ENCODE measurements at regions not wholly inside any gene's neighbourhood (a gene's known extent, or its start where the extent isn't known, plus 50 kb on each side); places are given as distances from the start of the nearest gene placed in this dataset.
"Not testable (repeated sequence)": the region's sequence is repeated elsewhere in the genome, so short reads cannot be mapped to it uniquely, and the experiment has no call there.

DNA sequence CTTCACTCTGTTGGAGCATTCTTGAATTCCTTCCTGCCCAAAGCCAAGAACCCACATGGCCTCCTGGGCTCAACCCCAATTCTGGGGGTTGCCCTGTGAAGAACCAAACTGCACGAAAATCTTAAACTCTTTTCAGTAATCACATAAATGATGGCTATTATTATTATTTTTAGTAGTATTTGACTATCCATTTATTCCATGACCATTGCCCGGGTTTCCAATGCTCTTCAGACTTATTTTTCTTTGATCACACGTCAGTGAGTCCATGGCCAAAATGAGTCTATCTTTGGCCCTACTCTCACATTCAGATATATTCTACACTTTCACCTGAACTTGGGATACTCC is 185.9 kb downstream of the AVL9 start:
- no peak for DNase-seq

DNA sequence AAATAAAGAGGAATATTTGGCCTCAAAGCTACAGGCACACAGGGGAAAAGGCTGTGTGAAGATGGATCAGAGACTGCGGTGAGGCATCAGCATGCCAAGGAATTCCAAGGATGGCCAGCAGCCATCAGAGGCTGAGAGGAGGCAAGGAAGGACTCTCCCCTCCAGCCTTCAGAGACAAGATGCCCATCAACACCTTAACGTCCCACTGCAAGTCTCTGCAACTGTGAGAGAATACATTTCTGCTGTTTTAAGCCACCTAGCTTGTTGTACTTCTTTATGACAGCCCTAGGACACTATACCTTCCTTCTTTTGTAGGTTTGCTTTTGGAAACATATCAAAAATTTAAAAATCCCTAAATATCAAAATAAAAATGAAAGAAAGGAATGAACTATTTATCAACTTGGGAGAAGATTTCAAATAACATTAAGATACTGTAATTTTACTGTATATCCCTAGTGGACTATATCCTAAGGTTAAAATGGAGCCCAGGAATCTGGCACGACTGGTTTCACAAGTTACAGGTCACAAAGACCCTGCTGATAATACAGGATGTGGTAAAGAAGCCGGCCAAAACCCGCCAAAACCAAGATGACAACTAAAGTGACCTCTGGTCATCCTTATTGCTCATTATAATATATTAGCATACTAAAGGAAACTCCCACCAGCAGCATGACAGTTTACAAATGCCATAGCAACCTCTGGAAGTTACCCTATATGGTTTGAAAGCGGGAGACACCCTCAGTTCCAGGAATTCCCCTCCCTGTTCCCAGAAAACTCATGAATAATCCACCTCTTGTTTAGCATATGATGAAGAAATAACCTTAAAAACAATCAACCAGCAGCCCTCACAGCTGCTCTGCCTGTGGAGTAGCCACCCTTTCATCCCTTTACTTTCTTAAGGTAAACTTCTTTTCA is 185.2 kb downstream of the AVL9 start:
- peak; percentile 7 for DNase-seq

GRCh38 chr7:32679192-32679591 is 183.9 kb downstream of the AVL9 start:
- DNase-seq: no peak

DNA sequence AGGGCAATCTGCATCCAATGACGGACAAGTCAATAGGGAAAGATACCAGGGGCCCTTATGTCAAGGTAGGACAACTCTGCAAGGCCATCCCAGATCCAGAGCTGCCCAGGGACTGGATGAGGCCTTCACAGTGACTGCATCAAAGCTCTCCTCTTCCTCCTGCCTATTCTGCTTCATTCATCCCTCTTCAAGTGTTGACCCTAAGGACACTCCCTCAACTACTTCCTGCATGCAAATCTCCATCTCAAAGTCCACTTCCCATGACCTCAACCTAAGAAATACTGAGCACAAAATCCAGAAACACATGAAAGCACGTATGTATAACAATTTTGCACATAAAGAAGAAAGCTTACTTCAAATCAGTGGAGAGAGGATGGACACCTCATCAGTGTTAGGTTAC is 182.3 kb downstream of the AVL9 start:
- DNase-seq: no peak

- DNase-seq: no peak
Measured at GRCh38 chr7:32676249-32676941, 181.1 kb downstream of the AVL9 start.

- DNase-seq: no peak
Measured at GRCh38 chr7:32673275-32673983, 178.1 kb downstream of the AVL9 start.

DNA sequence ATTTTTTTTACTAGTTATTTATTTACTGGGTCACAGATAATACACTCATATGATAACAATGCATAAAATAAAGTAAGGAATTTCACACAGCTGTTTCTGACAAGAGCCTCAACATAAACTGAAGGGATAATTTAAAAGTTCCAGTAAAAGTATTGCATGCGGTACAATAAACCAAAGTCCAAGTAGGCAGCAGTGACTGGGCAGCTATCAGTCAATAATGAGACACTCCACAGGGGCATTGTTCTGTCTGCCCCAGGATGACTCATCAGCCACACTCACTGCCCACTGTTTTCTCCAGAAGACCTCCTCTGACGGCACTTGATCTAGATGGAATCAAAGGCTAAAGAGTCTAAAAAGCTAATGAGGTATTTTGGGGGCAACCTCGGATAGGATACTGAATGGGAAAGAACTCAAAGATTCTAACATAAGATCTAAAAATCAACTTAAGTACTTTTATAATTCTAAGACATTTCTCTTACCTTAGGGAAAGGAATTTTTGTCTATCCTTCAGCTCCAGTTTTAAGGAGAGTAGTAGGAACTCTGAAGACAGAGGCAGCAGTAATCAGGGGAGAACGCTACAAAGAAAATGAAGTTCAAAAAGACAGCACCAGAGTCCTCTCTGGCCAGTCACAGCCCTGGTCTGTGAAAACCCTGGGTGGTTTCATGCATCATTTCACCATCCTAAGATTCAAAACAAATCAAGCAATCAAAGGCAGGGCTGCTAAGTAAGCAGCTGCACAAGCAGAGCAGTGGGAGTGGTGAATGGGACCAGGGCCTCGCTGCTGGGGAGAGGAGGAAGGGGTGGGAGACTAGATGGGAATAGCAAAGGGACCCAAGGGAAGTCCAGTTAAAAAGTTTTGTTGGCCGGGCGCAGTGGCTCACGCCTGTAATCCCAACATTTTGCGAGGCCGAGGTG is 175.1 kb downstream of the AVL9 start:
- no peak for DNase-seq

DNA sequence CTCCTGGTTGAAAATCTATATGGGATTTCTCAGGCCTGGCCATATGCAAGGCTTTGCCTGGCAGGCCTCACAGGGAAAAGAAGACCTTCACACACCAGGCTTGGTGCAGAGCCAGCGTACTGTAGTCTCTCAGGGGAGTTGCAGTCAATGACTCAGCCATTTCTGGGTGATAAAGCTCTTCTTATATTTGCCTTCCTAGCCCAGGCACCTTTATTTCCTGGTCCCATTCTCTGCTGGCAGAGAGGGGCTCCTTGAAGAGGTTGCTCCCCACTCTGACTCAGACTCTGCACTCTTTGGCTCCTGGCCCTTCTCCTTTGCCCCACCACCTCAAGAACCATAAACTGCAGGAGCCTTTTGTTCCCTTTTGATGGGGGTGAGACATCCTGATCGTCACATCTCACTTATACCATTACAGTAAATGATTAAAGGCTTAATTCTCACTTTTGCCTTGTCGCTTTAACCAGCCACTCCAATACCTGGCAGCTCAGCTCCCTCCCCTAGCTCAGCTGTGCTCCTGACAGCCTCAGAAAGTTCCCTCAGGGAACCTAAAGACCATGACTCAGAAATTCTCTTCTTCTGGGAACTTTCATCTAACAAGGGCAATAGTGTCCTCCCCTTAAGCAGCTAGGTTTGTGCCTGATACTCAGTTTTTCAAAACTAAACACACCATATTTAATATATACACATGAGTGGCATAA is 174.0 kb downstream of the AVL9 start:
- DNase-seq: not testable (repeated sequence)

- not testable (repeated sequence) for DNase-seq
Measured at GRCh38 chr7:32668387-32669097, 173.3 kb downstream of the AVL9 start.

DNA sequence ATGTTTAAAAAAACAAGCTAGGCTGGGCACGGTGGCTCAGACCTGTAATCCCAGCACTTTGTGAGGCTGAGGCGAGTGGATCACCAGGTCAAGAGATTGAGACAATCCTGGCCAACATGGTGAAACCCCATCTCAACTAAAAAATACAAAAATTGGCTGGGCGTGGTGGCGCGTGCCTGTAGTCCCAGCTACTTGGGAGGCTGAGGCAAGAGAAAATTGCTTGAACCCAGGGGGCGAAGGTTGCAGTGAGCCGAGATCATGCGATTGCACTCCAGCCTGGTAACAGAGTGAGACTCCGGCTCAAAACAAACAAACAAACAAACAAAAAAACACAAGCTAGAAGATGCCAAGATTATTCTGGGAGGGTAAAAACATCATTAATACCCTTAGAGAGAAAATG is 172.3 kb downstream of the AVL9 start:
- DNase-seq: not testable (repeated sequence)

GRCh38 chr7:32663805-32664211 is 168.5 kb downstream of the AVL9 start:
- not testable (repeated sequence) for DNase-seq

DNA sequence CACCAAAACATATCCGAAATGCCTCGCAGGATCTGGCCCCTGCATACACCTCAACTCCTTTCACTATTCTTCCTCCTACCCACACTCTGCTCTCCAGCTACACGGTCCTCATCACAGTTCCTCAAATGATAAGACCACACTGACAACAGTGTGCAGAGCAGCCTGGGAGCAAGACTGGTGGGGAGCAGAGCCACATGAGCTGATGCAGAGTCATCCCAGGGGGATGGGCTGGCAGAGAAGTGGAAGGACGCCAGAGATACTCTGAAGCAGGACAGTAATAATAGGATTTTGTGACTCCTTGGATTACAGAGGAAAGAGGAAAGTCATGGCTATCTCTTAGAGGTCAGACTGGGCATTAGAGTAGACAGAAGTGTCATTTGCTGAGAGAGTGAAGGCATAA is 167.2 kb downstream of the AVL9 start:
- not testable (repeated sequence) for DNase-seq

- no peak for DNase-seq
Measured at GRCh38 chr7:32661929-32662328, 166.6 kb downstream of the AVL9 start.

- no peak for DNase-seq
Measured at GRCh38 chr7:32661501-32661900, 166.2 kb downstream of the AVL9 start.

GRCh38 chr7:32660936-32661335 is 165.6 kb downstream of the AVL9 start:
- DNase-seq: no peak

GRCh38 chr7:32659853-32660252 is 164.6 kb downstream of the AVL9 start:
- no peak for DNase-seq

DNA sequence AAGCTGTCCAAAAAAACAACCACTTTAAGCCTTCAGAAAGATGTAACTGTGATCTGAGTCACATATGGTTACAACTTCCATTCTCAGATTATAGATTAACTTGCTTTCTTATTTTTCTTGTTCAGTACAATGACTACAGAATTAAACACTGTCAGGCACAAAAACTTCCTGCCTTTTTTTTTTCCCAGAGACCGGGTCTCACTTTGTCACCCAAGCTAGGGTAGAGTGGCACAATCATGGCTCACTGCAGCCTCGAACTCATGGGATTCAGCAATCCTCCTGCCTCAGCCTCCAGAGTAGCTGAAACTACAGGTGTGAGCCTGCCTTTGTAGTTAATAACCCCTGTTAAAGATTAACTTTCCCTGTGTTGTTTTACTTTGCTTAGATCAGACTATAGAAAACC is 163.2 kb downstream of the AVL9 start:
- no peak for DNase-seq

DNA sequence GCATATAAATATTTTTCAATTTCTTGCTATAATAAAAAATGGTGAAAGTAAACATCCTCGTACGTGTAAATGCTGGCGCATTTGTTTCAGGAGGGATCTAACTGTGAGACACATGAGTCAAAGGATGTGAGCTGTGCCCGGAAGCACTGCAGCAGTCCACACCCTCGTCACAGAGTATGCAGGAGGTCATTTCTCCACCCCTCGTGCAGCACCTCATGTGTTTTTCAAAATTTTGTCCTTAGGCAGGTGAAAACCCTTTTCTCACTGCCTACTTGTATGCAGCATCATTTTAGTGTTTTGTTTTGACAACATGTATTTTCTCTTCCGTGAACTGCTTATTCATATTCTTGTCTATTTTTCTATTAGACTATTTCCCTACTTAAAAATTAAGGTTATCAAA is 162.7 kb downstream of the AVL9 start:
- no peak for DNase-seq

GRCh38 chr7:32654549-32654948 is 159.3 kb downstream of the AVL9 start:
- DNase-seq: not testable (repeated sequence)

- not testable (repeated sequence) for DNase-seq
Measured at GRCh38 chr7:32650356-32650755, 155.1 kb downstream of the AVL9 start.
